Retinal pigment epithelial cell (primary cell): ENCODE measurements at regions not wholly inside any gene's neighbourhood (a gene's known extent, or its start where the extent isn't known, plus 50 kb on each side); places are given as distances from the start of the nearest gene placed in this dataset.

Source experiments
- DNase-seq: peaks from one replicate; pipeline ENCODE4 v3.0.0-alpha.2; 2010; ENCODE audit warnings: low read depth
- H3K4me3 ChIP-seq: 2 replicates; pipeline ENCODE4 v1.5.1; 2011; ENCODE audit warnings: mild to moderate bottlenecking, low read length, control low read depth, moderate library complexity
- TF ChIP-seq, protein P1 (sequence below): conservative IDR thresholded peaks from 2 replicates; pipeline ENCODE4 v1.5.1; 2011; ENCODE audit warnings: low read depth, low read length, control low read depth, inconsistent platforms

DNA sequence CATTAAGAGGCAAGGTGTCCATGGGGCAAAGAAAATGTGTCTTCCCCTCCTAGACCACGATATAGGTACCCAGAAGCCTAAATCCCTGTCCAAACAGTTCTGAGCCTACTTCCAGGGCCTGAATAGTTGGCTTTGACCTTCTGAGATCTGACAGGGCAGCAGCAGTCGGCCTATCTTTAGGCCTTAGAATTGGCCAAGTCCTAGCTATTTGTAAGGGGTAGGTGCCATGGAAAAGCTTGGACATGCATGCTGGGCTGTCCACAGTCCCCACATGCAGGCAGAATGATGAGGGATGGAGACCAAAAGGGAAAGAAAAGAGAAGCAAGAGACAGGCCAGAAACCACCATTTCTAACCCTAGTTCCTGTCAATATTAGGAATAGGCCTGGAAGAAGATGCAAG lies 346.1 kb downstream of the ANXA1 start:
- TF ChIP-seq, protein P1, sequence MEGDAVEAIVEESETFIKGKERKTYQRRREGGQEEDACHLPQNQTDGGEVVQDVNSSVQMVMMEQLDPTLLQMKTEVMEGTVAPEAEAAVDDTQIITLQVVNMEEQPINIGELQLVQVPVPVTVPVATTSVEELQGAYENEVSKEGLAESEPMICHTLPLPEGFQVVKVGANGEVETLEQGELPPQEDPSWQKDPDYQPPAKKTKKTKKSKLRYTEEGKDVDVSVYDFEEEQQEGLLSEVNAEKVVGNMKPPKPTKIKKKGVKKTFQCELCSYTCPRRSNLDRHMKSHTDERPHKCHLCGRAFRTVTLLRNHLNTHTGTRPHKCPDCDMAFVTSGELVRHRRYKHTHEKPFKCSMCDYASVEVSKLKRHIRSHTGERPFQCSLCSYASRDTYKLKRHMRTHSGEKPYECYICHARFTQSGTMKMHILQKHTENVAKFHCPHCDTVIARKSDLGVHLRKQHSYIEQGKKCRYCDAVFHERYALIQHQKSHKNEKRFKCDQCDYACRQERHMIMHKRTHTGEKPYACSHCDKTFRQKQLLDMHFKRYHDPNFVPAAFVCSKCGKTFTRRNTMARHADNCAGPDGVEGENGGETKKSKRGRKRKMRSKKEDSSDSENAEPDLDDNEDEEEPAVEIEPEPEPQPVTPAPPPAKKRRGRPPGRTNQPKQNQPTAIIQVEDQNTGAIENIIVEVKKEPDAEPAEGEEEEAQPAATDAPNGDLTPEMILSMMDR, result no peak
- no peak overlapping the region for H3K4me3 ChIP-seq
- no peak for DNase-seq

DNA sequence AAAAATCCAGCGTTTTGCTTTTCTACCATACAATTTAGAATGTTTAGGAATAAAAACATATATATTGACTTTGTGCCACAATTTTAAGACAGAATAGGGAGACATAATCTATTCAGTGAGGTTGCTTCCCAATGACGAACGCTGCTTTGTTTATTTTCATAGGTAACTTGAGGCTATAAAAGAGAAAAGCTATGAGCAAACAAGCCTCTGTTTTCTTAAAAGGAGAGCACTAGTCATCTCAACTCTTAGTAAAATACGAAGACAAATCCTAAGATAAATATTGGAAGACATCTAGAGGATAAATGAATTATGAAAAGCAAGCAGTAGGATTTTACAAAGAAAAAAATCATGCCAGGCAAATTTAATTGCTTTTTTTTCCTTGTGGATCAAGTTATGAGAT lies 363.6 kb downstream of the ANXA1 start:
- no peak overlapping the region for H3K4me3 ChIP-seq
- no peak for DNase-seq
- TF ChIP-seq, protein P1, result no peak

GRCh38 chr9:73523391-73523790 lies 371.7 kb downstream of the ANXA1 start:
- H3K4me3 ChIP-seq, result no peak overlapping the region
- no peak for DNase-seq
- TF ChIP-seq, protein P1, result no peak

GRCh38 chr9:73525350-73525749 lies 373.7 kb downstream of the ANXA1 start:
- no peak overlapping the region for H3K4me3 ChIP-seq
- DNase-seq, result no peak
- TF ChIP-seq, protein P1, result no peak

DNA sequence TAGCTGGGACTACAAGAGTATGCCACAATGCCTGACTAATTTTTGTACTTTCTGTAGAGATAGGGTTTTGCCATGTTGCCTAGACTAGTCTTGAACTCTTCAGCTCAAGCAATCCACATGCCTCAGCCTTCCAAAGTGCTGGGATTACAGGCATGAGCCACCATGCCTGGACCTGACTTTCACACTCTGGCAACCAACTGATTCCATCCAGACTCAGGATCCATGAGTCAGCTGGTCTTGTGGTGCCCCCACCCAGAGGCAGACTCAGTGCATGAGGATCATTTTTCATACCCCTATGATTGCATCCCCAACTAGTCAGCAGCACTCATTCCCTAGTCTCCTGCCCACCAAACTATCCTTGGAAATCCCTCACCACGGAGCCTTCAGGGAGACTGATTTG lies 375.9 kb downstream of the ANXA1 start:
- no peak for DNase-seq
- no peak overlapping the region for H3K4me3 ChIP-seq
- TF ChIP-seq, protein P1, result no peak

DNA sequence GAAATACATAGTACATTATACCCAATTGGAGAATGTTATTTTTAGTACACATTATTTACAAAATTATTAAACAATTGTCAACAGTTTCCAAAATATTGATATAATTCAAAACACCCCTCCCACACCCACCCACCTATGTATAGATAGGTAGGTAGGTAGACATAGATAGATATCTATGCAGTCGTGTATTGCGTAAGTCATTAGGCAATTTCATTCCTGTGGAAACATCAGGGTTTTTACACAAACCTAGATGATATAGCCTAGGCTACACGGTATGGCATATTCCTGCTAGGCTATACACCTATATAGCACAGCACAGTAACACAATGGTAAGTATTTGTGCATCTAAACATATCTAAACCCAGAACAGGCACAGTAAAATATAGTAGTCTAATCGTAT lies 377.3 kb downstream of the ANXA1 start:
- no peak overlapping the region for H3K4me3 ChIP-seq
- TF ChIP-seq, protein P1, result no peak
- DNase-seq, result no peak

DNA sequence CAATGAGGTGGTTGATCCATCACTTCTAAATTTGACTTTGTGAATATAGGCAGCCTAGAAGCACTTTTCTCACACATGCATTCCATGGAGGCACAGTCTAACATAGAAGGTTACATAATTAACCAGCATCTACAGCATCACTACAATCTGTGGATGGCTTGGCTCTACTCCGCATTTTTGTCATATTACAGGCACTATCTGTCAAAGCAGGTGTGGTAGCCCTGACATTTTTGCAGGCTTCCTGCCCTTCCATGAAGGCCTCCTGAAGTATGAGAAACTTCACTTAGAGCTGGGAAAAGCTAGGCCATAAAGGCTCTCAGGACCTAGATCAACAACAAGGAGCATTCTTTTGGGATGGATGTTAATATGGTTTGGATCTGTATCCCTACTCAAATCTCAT lies 378.0 kb downstream of the ANXA1 start:
- DNase-seq, result no peak
- TF ChIP-seq, protein P1, result no peak

More for the DNA sequence above, 378.0 kb downstream of the ANXA1 start:
- H3K4me3 ChIP-seq, result no peak overlapping the region
